IPS-NIHi7 (cell line): ENCODE measurements at regions not wholly inside any gene's neighbourhood (a gene's known extent, or its start where the extent isn't known, plus 50 kb on each side); places are given as distances from the start of the nearest gene placed in this dataset.

Source experiments
- DNase-seq: peaks from one replicate; pipeline ENCODE4 v3.0.0; 2012; ENCODE audit warnings: mixed read lengths; ENCODE audit errors: extremely low spot score

GRCh38 chr4:56206258-56206657 lies 181.0 kb downstream of the AASDH start:
- DNase-seq, result no peak

- DNase-seq, result no peak
Measured at GRCh38 chr4:56200275-56200674, 187.0 kb downstream of the AASDH start.

- no peak for DNase-seq
Measured at GRCh38 chr4:56198265-56198664, 189.0 kb downstream of the AASDH start.

- no peak for DNase-seq
Measured at GRCh38 chr4:56197387-56197786, 189.9 kb downstream of the AASDH start.

GRCh38 chr4:56195025-56195424 lies 192.3 kb downstream of the AASDH start:
- DNase-seq, result no peak

GRCh38 chr4:56191534-56191933 lies 195.8 kb downstream of the AASDH start:
- DNase-seq, result no peak

GRCh38 chr4:56187688-56188087 lies 199.6 kb downstream of the AASDH start:
- no peak for DNase-seq

- DNase-seq, result no peak
Measured at GRCh38 chr4:56186808-56187523, 200.3 kb downstream of the AASDH start.

GRCh38 chr4:56185901-56186300 lies 201.4 kb downstream of the AASDH start:
- DNase-seq, result no peak

GRCh38 chr4:56184214-56184613 lies 203.1 kb downstream of the AASDH start:
- DNase-seq, result no peak

GRCh38 chr4:56183344-56183959 lies 203.8 kb downstream of the AASDH start:
- peak; percentile 24 for DNase-seq

GRCh38 chr4:56182356-56182755 lies 204.9 kb downstream of the AASDH start:
- DNase-seq, result no peak

GRCh38 chr4:56181140-56181953 lies 205.9 kb downstream of the AASDH start:
- DNase-seq, result no peak

GRCh38 chr4:56169061-56169460 lies 218.2 kb downstream of the AASDH start:
- no peak for DNase-seq

- DNase-seq, result no peak
Measured at GRCh38 chr4:56164907-56165306, 216.2 kb downstream of the CEP135 start.

GRCh38 chr4:56160636-56161035 lies 211.9 kb downstream of the CEP135 start:
- DNase-seq, result no peak

GRCh38 chr4:56158483-56158882 lies 209.7 kb downstream of the CEP135 start:
- no peak for DNase-seq

- DNase-seq, result peak; percentile 38
Measured at GRCh38 chr4:56156141-56156540, 207.4 kb downstream of the CEP135 start.

GRCh38 chr4:56155432-56155831 lies 206.7 kb downstream of the CEP135 start:
- no peak for DNase-seq

GRCh38 chr4:56149591-56149990 lies 200.8 kb downstream of the CEP135 start:
- no peak for DNase-seq

- no peak for DNase-seq
Measured at GRCh38 chr4:56148428-56148827, 199.7 kb downstream of the CEP135 start.

GRCh38 chr4:56147371-56147770 lies 198.6 kb downstream of the CEP135 start:
- DNase-seq, result no peak

- no peak for DNase-seq
Measured at GRCh38 chr4:56146956-56147355, 198.2 kb downstream of the CEP135 start.
